ENCODE measurements at regions not wholly inside any gene's neighbourhood (a gene's known extent, or its start where the extent isn't known, plus 50 kb on each side); places are given as distances from the start of the nearest gene placed in this dataset.

DNA sequence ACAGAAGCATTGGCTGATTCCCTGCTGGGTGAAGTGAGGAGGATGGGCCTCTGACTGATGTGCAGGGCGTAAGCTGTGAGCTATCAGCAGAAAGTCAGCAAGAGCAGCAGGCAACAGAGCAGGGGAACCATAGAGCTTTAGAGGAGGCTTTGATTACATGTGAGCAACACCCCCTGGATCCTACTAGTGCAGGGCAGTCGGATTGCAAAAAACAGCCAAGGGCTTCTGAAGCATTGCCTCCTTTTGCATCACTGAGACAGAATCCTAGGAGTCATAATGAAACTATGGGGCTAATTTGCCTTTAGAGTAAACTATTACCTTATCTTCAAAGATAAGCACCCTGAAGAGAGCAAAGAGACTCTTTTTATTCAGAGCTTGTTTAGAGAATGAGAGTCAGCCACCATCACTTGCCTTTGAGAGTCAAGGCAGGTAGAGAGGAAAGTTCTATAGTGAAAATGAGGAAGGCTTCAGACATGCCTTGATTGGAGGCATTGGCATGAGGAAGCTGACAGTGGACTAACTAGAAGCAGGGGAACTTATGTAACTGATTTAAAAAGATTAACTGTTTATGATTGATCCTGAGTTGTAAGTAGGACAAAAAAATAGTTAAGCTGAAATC is 420.3 kb downstream of the PDHA2 start:
- Histone ChIP-seq H3K4me3 (replicated peaks; ENCODE audit: low read depth, low read length) (no peak overlapping the region), H3K36me3 (ENCODE audit: control insufficient read depth, insufficient read depth, low read length) (no peaks in the 10 kb centered on the region), H3K27me3 (replicated peaks; ENCODE audit: control insufficient read depth, insufficient read depth, low read length) (no peaks in the 10 kb centered on the region)
- TF ChIP-seq, protein P1, sequence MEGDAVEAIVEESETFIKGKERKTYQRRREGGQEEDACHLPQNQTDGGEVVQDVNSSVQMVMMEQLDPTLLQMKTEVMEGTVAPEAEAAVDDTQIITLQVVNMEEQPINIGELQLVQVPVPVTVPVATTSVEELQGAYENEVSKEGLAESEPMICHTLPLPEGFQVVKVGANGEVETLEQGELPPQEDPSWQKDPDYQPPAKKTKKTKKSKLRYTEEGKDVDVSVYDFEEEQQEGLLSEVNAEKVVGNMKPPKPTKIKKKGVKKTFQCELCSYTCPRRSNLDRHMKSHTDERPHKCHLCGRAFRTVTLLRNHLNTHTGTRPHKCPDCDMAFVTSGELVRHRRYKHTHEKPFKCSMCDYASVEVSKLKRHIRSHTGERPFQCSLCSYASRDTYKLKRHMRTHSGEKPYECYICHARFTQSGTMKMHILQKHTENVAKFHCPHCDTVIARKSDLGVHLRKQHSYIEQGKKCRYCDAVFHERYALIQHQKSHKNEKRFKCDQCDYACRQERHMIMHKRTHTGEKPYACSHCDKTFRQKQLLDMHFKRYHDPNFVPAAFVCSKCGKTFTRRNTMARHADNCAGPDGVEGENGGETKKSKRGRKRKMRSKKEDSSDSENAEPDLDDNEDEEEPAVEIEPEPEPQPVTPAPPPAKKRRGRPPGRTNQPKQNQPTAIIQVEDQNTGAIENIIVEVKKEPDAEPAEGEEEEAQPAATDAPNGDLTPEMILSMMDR (IDR thresholded peaks at IDR 0.05; ENCODE audit: insufficient read depth, low read length, poor library complexity, severe bottlenecking) = no peak
- DNase-seq (ENCODE audit: extremely low read depth, insufficient read length) = no peak

GRCh38 chr4:96262057-96262456 is 422.2 kb downstream of the PDHA2 start:
- TF ChIP-seq, protein P1 (IDR thresholded peaks at IDR 0.05; ENCODE audit: insufficient read depth, low read length, poor library complexity, severe bottlenecking) = no peak
- no peaks in the 10 kb centered on the region for H3K36me3 ChIP-seq (ENCODE audit: control insufficient read depth, insufficient read depth, low read length)
- DNase-seq (ENCODE audit: extremely low read depth, insufficient read length) = no peak

GRCh38 chr4:96263291-96263690 is 423.4 kb downstream of the PDHA2 start:
- Histone ChIP-seq H3K4me3 (replicated peaks; ENCODE audit: low read depth, low read length) (no peak overlapping the region), H3K36me3 (ENCODE audit: control insufficient read depth, insufficient read depth, low read length) (no peaks in the 10 kb centered on the region), H3K27me3 (replicated peaks; ENCODE audit: control insufficient read depth, insufficient read depth, low read length) (no peaks in the 10 kb centered on the region)
- no peak for DNase-seq (ENCODE audit: extremely low read depth, insufficient read length)
- TF ChIP-seq, protein P1 (IDR thresholded peaks at IDR 0.05; ENCODE audit: insufficient read depth, low read length, poor library complexity, severe bottlenecking) = no peak

More at GRCh38 chr4:96262057-96262456, 422.2 kb downstream of the PDHA2 start:
- Histone ChIP-seq H3K4me3 (replicated peaks; ENCODE audit: low read depth, low read length) (no peak overlapping the region), H3K27me3 (replicated peaks; ENCODE audit: control insufficient read depth, insufficient read depth, low read length) (no peaks in the 10 kb centered on the region)

DNA sequence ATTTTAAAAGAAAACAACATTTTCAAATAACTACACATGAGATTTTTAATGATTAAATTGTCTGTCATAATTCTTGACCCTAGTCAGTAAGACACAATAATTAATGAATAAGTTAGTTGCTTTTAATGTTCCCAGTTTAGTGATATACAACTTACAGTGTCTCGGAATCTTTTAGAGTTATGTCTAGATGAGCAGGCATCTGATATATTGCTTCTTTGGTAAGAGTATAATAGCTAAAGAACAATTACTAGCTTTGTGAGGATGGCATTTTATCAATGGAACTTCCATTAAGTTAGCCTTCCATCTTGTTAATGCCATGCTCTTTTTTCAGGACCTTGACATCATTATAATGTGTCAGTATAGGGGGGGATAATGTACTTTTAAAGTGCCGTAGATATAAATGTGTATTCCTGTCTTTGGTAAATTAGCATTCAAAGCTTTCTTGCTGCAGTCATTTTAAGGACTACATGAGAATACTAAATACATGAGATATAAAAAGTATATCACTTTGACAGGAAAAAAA is 425.1 kb downstream of the PDHA2 start:
- TF ChIP-seq, protein P1 (IDR thresholded peaks at IDR 0.05; ENCODE audit: insufficient read depth, low read length, poor library complexity, severe bottlenecking) = no peak
- no peaks in the 10 kb centered on the region for H3K36me3 ChIP-seq (ENCODE audit: control insufficient read depth, insufficient read depth, low read length)
- H3K27me3 ChIP-seq (replicated peaks; ENCODE audit: control insufficient read depth, insufficient read depth, low read length) = no peaks in the 10 kb centered on the region

DNA sequence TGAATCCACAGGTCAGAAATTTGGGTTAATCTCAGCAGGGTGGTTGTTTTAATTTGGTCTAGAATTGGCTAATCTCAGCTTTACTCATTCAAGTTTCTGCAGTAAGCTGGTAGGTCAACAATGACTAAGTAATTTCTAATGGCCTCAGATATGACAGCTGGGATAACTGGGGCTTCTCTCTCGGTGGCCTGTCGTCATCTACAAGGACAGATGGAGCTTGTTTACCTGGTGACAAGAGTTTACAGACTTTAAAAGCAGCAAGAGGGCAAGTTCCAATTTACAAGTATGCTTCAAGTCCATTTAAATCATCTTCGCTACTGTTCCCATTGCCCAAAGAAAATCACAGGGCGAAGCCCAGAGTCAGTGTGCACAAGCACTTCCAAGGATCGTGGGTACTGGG is 453.9 kb downstream of the PDHA2 start:
- TF ChIP-seq, protein P1 (IDR thresholded peaks at IDR 0.05; ENCODE audit: insufficient read depth, low read length, poor library complexity, severe bottlenecking) = no peak

More for the DNA sequence above, 425.1 kb downstream of the PDHA2 start:
- no peak overlapping the region for H3K4me3 ChIP-seq (replicated peaks; ENCODE audit: low read depth, low read length)
- DNase-seq (ENCODE audit: extremely low read depth, insufficient read length) = no peak

More for the DNA sequence above, 453.9 kb downstream of the PDHA2 start:
- no peaks in the 10 kb centered on the region for H3K27me3 ChIP-seq (replicated peaks; ENCODE audit: control insufficient read depth, insufficient read depth, low read length)
- H3K4me3 ChIP-seq (replicated peaks; ENCODE audit: low read depth, low read length) = no peak overlapping the region
- DNase-seq (ENCODE audit: extremely low read depth, insufficient read length) = no peak
- H3K36me3 ChIP-seq (ENCODE audit: control insufficient read depth, insufficient read depth, low read length) = no peaks in the 10 kb centered on the region

All from GM06990 (cell line).